ENCODE measurements at regions not wholly inside any gene's neighbourhood (a gene's known extent, or its start where the extent isn't known, plus 50 kb on each side); places are given as distances from the start of the nearest gene placed in this dataset.

GRCh38 chr18:72152935-72153334 lies 391.2 kb downstream of the CBLN2 start:
- ChIA-PET CTCF (no interaction called here), POLR2A (no interaction called here)
- DNase-seq (ENCODE audit: extremely low spot score): no peak
- TF ChIP-seq FOXK2 (IDR thresholded peaks at IDR 0.05) (no peak), NFRKB (IDR thresholded peaks at IDR 0.05) (no peak), ZNF384 (IDR thresholded peaks at IDR 0.05) (no peak), SP1 (IDR thresholded peaks at IDR 0.05) (no peak), FOXA1 (IDR thresholded peaks at IDR 0.05) (no peak)

GRCh38 chr18:72147830-72148229 lies 396.3 kb downstream of the CBLN2 start:
- TF ChIP-seq TARDBP (IDR thresholded peaks at IDR 0.05) (no peak), SP1 (IDR thresholded peaks at IDR 0.05) (no peak), ZNF384 (IDR thresholded peaks at IDR 0.05) (no peak), PKNOX1 (IDR thresholded peaks at IDR 0.05) (no peak), SUZ12 (IDR thresholded peaks at IDR 0.05) (no peak), FOXA1 (IDR thresholded peaks at IDR 0.05) (no peak), CTBP1 (IDR thresholded peaks at IDR 0.05; ENCODE audit: borderline replicate concordance) (no peak), NFRKB (IDR thresholded peaks at IDR 0.05) (no peak), BHLHE40 (IDR thresholded peaks at IDR 0.05; ENCODE audit: borderline replicate concordance) (no peak), L3MBTL2 (conservative IDR thresholded peaks at IDR 0.05) (no peak), LEF1 (IDR thresholded peaks at IDR 0.05; ENCODE audit: borderline replicate concordance) (no peak), ARNT (IDR thresholded peaks at IDR 0.05) (no peak), FOXK2 (IDR thresholded peaks at IDR 0.05) (no peak), HDGF (IDR thresholded peaks at IDR 0.05; ENCODE audit: borderline replicate concordance) (no peak)
- CTCF ChIA-PET: no interaction called here
- POLR2A ChIA-PET: no interaction called here
- DNase-seq (ENCODE audit: extremely low spot score): no peak

GRCh38 chr18:72140007-72140406 lies 404.1 kb downstream of the CBLN2 start:
- TF ChIP-seq BHLHE40 (IDR thresholded peaks at IDR 0.05; ENCODE audit: borderline replicate concordance) (no peak), LEF1 (IDR thresholded peaks at IDR 0.05; ENCODE audit: borderline replicate concordance) (no peak), SP1 (IDR thresholded peaks at IDR 0.05) (no peak), ARNT (IDR thresholded peaks at IDR 0.05) (no peak), ZNF384 (IDR thresholded peaks at IDR 0.05) (no peak), NFRKB (IDR thresholded peaks at IDR 0.05) (no peak), FOXK2 (IDR thresholded peaks at IDR 0.05) (no peak), L3MBTL2 (conservative IDR thresholded peaks at IDR 0.05) (no peak), ELF4 (IDR thresholded peaks at IDR 0.05) (no peak), PKNOX1 (IDR thresholded peaks at IDR 0.05) (no peak), SUZ12 (IDR thresholded peaks at IDR 0.05) (no peak), TARDBP (IDR thresholded peaks at IDR 0.05) (no peak), FOXM1 (IDR thresholded peaks at IDR 0.05; ENCODE audit: borderline replicate concordance) (no peak), CTBP1 (IDR thresholded peaks at IDR 0.05; ENCODE audit: borderline replicate concordance) (no peak), HDGF (IDR thresholded peaks at IDR 0.05; ENCODE audit: borderline replicate concordance) (no peak)
- ChIA-PET CTCF (no interaction called here), POLR2A (no interaction called here)
- DNase-seq (ENCODE audit: extremely low spot score): no peak

- no peak for DNase-seq (ENCODE audit: extremely low spot score)
- ChIA-PET POLR2A (no interaction called here), CTCF (no interaction called here)
- no peak for TF ChIP-seq NFRKB (IDR thresholded peaks at IDR 0.05)
- no peak for TF ChIP-seq ZNF384 (IDR thresholded peaks at IDR 0.05)
- TF ChIP-seq HDGF (IDR thresholded peaks at IDR 0.05; ENCODE audit: borderline replicate concordance): no peak
- no peak for TF ChIP-seq PKNOX1 (IDR thresholded peaks at IDR 0.05)
- no peak for TF ChIP-seq L3MBTL2 (conservative IDR thresholded peaks at IDR 0.05)
- TF ChIP-seq ARNT (IDR thresholded peaks at IDR 0.05): no peak
- TF ChIP-seq FOXA1 (IDR thresholded peaks at IDR 0.05): no peak
- no peak for TF ChIP-seq ELF4 (IDR thresholded peaks at IDR 0.05)
- TF ChIP-seq SP1 (IDR thresholded peaks at IDR 0.05): no peak
- no peak for TF ChIP-seq FOXK2 (IDR thresholded peaks at IDR 0.05)
- no peak for TF ChIP-seq BHLHE40 (IDR thresholded peaks at IDR 0.05; ENCODE audit: borderline replicate concordance)
- no peak for TF ChIP-seq TARDBP (IDR thresholded peaks at IDR 0.05)
- no peak for TF ChIP-seq CTBP1 (IDR thresholded peaks at IDR 0.05; ENCODE audit: borderline replicate concordance)
- TF ChIP-seq LEF1 (IDR thresholded peaks at IDR 0.05; ENCODE audit: borderline replicate concordance): no peak
- no peak for TF ChIP-seq SUZ12 (IDR thresholded peaks at IDR 0.05)
- no peak for TF ChIP-seq FOXM1 (IDR thresholded peaks at IDR 0.05; ENCODE audit: borderline replicate concordance)
These were observed 415.5 kb downstream of the CBLN2 start for GRCh38 chr18:72128649-72129048.

- CTCF ChIA-PET: no interaction called here
- DNase-seq (ENCODE audit: extremely low spot score): no peak
- POLR2A ChIA-PET: no interaction called here
- TF ChIP-seq FOXM1 (IDR thresholded peaks at IDR 0.05; ENCODE audit: borderline replicate concordance): no peak
- TF ChIP-seq LEF1 (IDR thresholded peaks at IDR 0.05; ENCODE audit: borderline replicate concordance): no peak
- TF ChIP-seq SUZ12 (IDR thresholded peaks at IDR 0.05): no peak
- TF ChIP-seq FOXK2 (IDR thresholded peaks at IDR 0.05): no peak
- TF ChIP-seq ARNT (IDR thresholded peaks at IDR 0.05): no peak
These were observed 422.0 kb downstream of the CBLN2 start for GRCh38 chr18:72122103-72122502.

GRCh38 chr18:72119082-72119481 lies 425.1 kb downstream of the CBLN2 start:
- CTCF ChIA-PET: no interaction called here
- no peak for DNase-seq (ENCODE audit: extremely low spot score)
- TF ChIP-seq BHLHE40 (IDR thresholded peaks at IDR 0.05; ENCODE audit: borderline replicate concordance) (no peak), LEF1 (IDR thresholded peaks at IDR 0.05; ENCODE audit: borderline replicate concordance) (no peak), L3MBTL2 (conservative IDR thresholded peaks at IDR 0.05) (no peak), FOXA1 (IDR thresholded peaks at IDR 0.05) (no peak), FOXK2 (IDR thresholded peaks at IDR 0.05) (no peak), PKNOX1 (IDR thresholded peaks at IDR 0.05) (no peak), ARNT (IDR thresholded peaks at IDR 0.05) (no peak), SP1 (IDR thresholded peaks at IDR 0.05) (no peak), FOXM1 (IDR thresholded peaks at IDR 0.05; ENCODE audit: borderline replicate concordance) (no peak), ELF4 (IDR thresholded peaks at IDR 0.05) (no peak), ZNF384 (IDR thresholded peaks at IDR 0.05) (no peak), NFRKB (IDR thresholded peaks at IDR 0.05) (no peak), HDGF (IDR thresholded peaks at IDR 0.05; ENCODE audit: borderline replicate concordance) (no peak), TARDBP (IDR thresholded peaks at IDR 0.05) (no peak), CTBP1 (IDR thresholded peaks at IDR 0.05; ENCODE audit: borderline replicate concordance) (no peak), SUZ12 (IDR thresholded peaks at IDR 0.05) (no peak)
- POLR2A ChIA-PET: no interaction called here
